HAP-1 (cell line): ENCODE measurements at regions not wholly inside any gene's neighbourhood (a gene's known extent, or its start where the extent isn't known, plus 50 kb on each side); places are given as distances from the start of the nearest gene placed in this dataset.
"Not testable (repeated sequence)": the region's sequence is repeated elsewhere in the genome, so short reads cannot be mapped to it uniquely, and the experiment has no call there.

Experiments
- DNase-seq, 2 experiments: peaks; one replicate each; pipeline ENCODE4 v3.0.0-alpha.2; 2016 to 2020; ENCODE audit warnings: low spot score in 2 of 2
- H3K27me3 ChIP-seq: fragments of 250-450 bp; sonication (Bioruptor Pico); 2 replicates; pipeline ENCODE4 v1.5.1; 2020; ENCODE audit warnings: low read depth, mild to moderate bottlenecking, moderate library complexity
- H3K36me3 ChIP-seq: fragments of 250-450 bp; sonication (Bioruptor Pico); replicated peaks from 2 replicates; pipeline ENCODE4 v1.5.1; 2020; ENCODE audit warnings: mild to moderate bottlenecking
- H3K4me1 ChIP-seq: fragments of 250-450 bp; sonication (Bioruptor Pico); 2 replicates; pipeline ENCODE4 v1.5.1; 2020; ENCODE audit warnings: mild to moderate bottlenecking
- H3K4me3 ChIP-seq: fragments of 250-450 bp; sonication (Bioruptor Pico); 2 replicates; pipeline ENCODE4 v1.5.1; 2020; ENCODE audit warnings: mild to moderate bottlenecking, moderate library complexity
- H3K9me3 ChIP-seq: fragments of 250-450 bp; sonication (Bioruptor Pico); 2 replicates; pipeline ENCODE4 v1.5.1; 2020; ENCODE audit warnings: mild to moderate bottlenecking, moderate library complexity
- in situ Hi-C: fragments of 300-500 bp; cut with MboI; formaldehyde crosslinking; loops from 3 replicates; pipeline ENCODE4 v1.14.3; 2020; ENCODE audit warnings: low sequenced_read_pairs, inconsistent platforms, mixed read lengths

- no peak for DNase-seq
- Histone ChIP-seq H3K4me3 (no peak overlapping the region), H3K36me3 (no peaks in the 10 kb centered on the region), H3K9me3 (no peaks in the 10 kb centered on the region), H3K4me1 (no peaks in the 10 kb centered on the region), H3K27me3 (no peaks in the 10 kb centered on the region)
- in situ Hi-C loops: no loop called here
Measured at GRCh38 chr1:213776969-213777368, 210.8 kb upstream of the PROX1 start.

- Histone ChIP-seq H3K4me1 (no peaks in the 10 kb centered on the region), H3K27me3 (peaks cover 2% of the 10 kb centered on the region; the same call in 1 of the 2 replicates), H3K9me3 (no peaks in the 10 kb centered on the region), H3K36me3 (no peaks in the 10 kb centered on the region), H3K4me3 (no peak overlapping the region)
- in situ Hi-C loops: no loop called here
- DNase-seq: no peak
Measured at GRCh38 chr1:213779228-213779627, 208.5 kb upstream of the PROX1 start.

- in situ Hi-C loops: no loop called here
- no peaks in the 10 kb centered on the region for H3K9me3 ChIP-seq
- no peak overlapping the region for H3K4me3 ChIP-seq
- no peaks in the 10 kb centered on the region for H3K4me1 ChIP-seq
- DNase-seq: no peak
- peaks cover 6% of the 10 kb centered on the region; the same call in 1 of the 2 replicates for H3K27me3 ChIP-seq
- no peaks in the 10 kb centered on the region for H3K36me3 ChIP-seq
Measured at GRCh38 chr1:213782941-213783672, 204.7 kb upstream of the PROX1 start.

- H3K9me3 ChIP-seq: no peaks in the 10 kb centered on the region
- in situ Hi-C loops: no loop called here
- H3K4me3 ChIP-seq: no peak overlapping the region
- H3K4me1 ChIP-seq: no peaks in the 10 kb centered on the region
- H3K27me3 ChIP-seq: peaks cover 6% of the 10 kb centered on the region; the same call in 1 of the 2 replicates
- H3K36me3 ChIP-seq: no peaks in the 10 kb centered on the region
- no peak for DNase-seq
Measured at GRCh38 chr1:213783893-213784292, 203.9 kb upstream of the PROX1 start.

GRCh38 chr1:213786683-213787082 lies 201.1 kb upstream of the PROX1 start:
- in situ Hi-C loops: no loop called here
- Histone ChIP-seq H3K4me3 (no peak overlapping the region), H3K36me3 (no peaks in the 10 kb centered on the region), H3K9me3 (no peaks in the 10 kb centered on the region), H3K27me3 (peaks cover 16% of the 10 kb centered on the region), H3K4me1 (no peaks in the 10 kb centered on the region)
- DNase-seq: no peak

GRCh38 chr1:213790565-213790964 lies 197.2 kb upstream of the PROX1 start:
- H3K9me3 ChIP-seq: no peaks in the 10 kb centered on the region
- no peak for DNase-seq

GRCh38 chr1:213793482-213794067 lies 194.2 kb upstream of the PROX1 start:
- Histone ChIP-seq H3K4me3 (no peak overlapping the region), H3K4me1 (no peaks in the 10 kb centered on the region), H3K9me3 (no peaks in the 10 kb centered on the region), H3K27me3 (peaks cover 16% of the 10 kb centered on the region), H3K36me3 (no peaks in the 10 kb centered on the region)
- DNase-seq: no peak
- in situ Hi-C loops: no loop called here

More at GRCh38 chr1:213790565-213790964, 197.2 kb upstream of the PROX1 start:
- H3K4me1 ChIP-seq: no peaks in the 10 kb centered on the region
- in situ Hi-C loops: no loop called here
- H3K36me3 ChIP-seq: no peaks in the 10 kb centered on the region
- peaks cover 14% of the 10 kb centered on the region for H3K27me3 ChIP-seq
- H3K4me3 ChIP-seq: no peak overlapping the region

GRCh38 chr1:213796525-213796924 lies 191.2 kb upstream of the PROX1 start:
- Histone ChIP-seq H3K27me3 (peaks cover 10% of the 10 kb centered on the region), H3K4me3 (no peak overlapping the region), H3K36me3 (no peaks in the 10 kb centered on the region), H3K9me3 (no peaks in the 10 kb centered on the region), H3K4me1 (no peaks in the 10 kb centered on the region)
- no peak for DNase-seq
- in situ Hi-C loops: no loop called here

GRCh38 chr1:213808288-213808687 lies 179.5 kb upstream of the PROX1 start:
- H3K27me3 ChIP-seq, DNase-seq, H3K9me3 ChIP-seq, H3K4me1 ChIP-seq, H3K4me3 ChIP-seq, H3K36me3 ChIP-seq, in situ Hi-C loops: not testable (repeated sequence)

- DNase-seq: no peak
- no peaks in the 10 kb centered on the region for H3K4me1 ChIP-seq
- H3K27me3 ChIP-seq: no peaks in the 10 kb centered on the region
- no peaks in the 10 kb centered on the region for H3K9me3 ChIP-seq
- H3K36me3 ChIP-seq: no peaks in the 10 kb centered on the region
- in situ Hi-C loops: no loop called here
- H3K4me3 ChIP-seq: no peak overlapping the region
Measured at GRCh38 chr1:213817156-213817555, 170.6 kb upstream of the PROX1 start.

- no peak for DNase-seq
- Histone ChIP-seq H3K4me1 (no peaks in the 10 kb centered on the region), H3K9me3 (no peaks in the 10 kb centered on the region), H3K36me3 (no peaks in the 10 kb centered on the region), H3K27me3 (no peaks in the 10 kb centered on the region), H3K4me3 (no peak overlapping the region)
- in situ Hi-C loops: no loop called here
Measured at GRCh38 chr1:213820362-213821149, 167.2 kb upstream of the PROX1 start.

GRCh38 chr1:213821175-213821942 lies 166.4 kb upstream of the PROX1 start:
- no peak for DNase-seq
- Histone ChIP-seq H3K36me3 (no peaks in the 10 kb centered on the region), H3K4me3 (no peak overlapping the region), H3K9me3 (no peaks in the 10 kb centered on the region), H3K4me1 (no peaks in the 10 kb centered on the region), H3K27me3 (no peaks in the 10 kb centered on the region)
- in situ Hi-C loops: no loop called here

GRCh38 chr1:213821943-213822334 lies 165.8 kb upstream of the PROX1 start:
- DNase-seq: no peak
- H3K36me3 ChIP-seq: no peaks in the 10 kb centered on the region
- H3K9me3 ChIP-seq: no peaks in the 10 kb centered on the region
- in situ Hi-C loops: no loop called here
- H3K4me3 ChIP-seq: no peak overlapping the region
- no peaks in the 10 kb centered on the region for H3K4me1 ChIP-seq
- no peaks in the 10 kb centered on the region for H3K27me3 ChIP-seq
